HL-60 (cell line): ENCODE measurements at regions not wholly inside any gene's neighbourhood (a gene's known extent, or its start where the extent isn't known, plus 50 kb on each side); places are given as distances from the start of the nearest gene placed in this dataset.

Experiments used
- CTCF ChIP-seq: IDR thresholded peaks from one replicate; pipeline ENCODE4 v1.5.1; 2011; ENCODE audit warnings: low read length, control low read depth, inconsistent platforms; ENCODE audit not compliant: insufficient read depth
- GABPA ChIP-seq: IDR thresholded peaks from 2 replicates; pipeline ENCODE4 v1.6.1; 2012; ENCODE audit warnings: low read depth
- REST ChIP-seq: IDR thresholded peaks from 2 replicates; pipeline ENCODE4 v1.6.1; 2012; ENCODE audit warnings: low read depth; ENCODE audit not compliant: insufficient replicate concordance

GRCh38 chr15:45921376-45921775, 286.5 kb downstream of the SQOR start:
- TF ChIP-seq REST (no peak), CTCF (no peak), GABPA (no peak)
